ENCODE measurements at regions not wholly inside any gene's neighbourhood (a gene's known extent, or its start where the extent isn't known, plus 50 kb on each side); places are given as distances from the start of the nearest gene placed in this dataset.

DNA sequence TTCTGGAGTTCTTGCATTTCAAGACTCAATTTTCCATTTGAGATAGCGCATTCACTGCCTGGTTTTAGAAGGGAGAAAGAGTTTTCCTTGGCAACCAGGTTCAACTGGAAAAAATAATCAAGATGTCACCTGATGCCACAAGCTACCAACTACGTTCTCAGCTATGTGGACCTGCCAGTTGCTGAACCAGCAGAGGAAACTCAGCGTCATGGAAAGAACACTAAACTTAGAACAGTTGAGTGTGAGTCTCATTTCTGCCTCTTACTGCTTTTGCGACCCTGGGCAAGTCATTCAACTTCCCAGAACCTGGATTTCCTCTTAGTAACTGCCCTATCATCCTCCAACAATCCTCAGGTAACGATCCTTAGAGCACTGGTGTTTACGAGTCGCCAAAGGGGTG is 373.0 kb upstream of the ESRRG start:
- Mint-ChIP-seq H3K27me3 (peaks cover 1 to 6% of the 10 kb centered on the region in 2 donors), H3K9me3 (peaks cover 14% of the 10 kb centered on the region), H3K27ac (no peak overlapping the region), H3K4me1 (ENCODE audit: low read depth in 2 of 2) (no peaks in the 10 kb centered on the region), H3K4me3 (no peak overlapping the region), H3K36me3 (peaks cover 4% of the 10 kb centered on the region)
- DNase-seq (ENCODE audit: low spot score) = no peak
- ATAC-seq = no peak

- DNase-seq (ENCODE audit: low spot score) = no peak
- no peak for ATAC-seq
- Mint-ChIP-seq H3K36me3 (peaks cover 4% of the 10 kb centered on the region), H3K4me3 (no peak overlapping the region), H3K27me3 (peaks cover 12% of the 10 kb centered on the region in 2 donors), H3K9me3 (peaks cover 14% of the 10 kb centered on the region), H3K4me1 (ENCODE audit: low read depth in 2 of 2) (no peaks in the 10 kb centered on the region), H3K27ac (no peak overlapping the region)
These were observed 371.9 kb upstream of the ESRRG start for GRCh38 chr1:217095050-217095622.

- Mint-ChIP-seq H3K27ac (no peak overlapping the region), H3K27me3 (peaks cover 14 to 16% of the 10 kb centered on the region in 2 donors), H3K9me3 (peaks cover 10% of the 10 kb centered on the region), H3K36me3 (peaks cover 4% of the 10 kb centered on the region), H3K4me1 (ENCODE audit: low read depth in 2 of 2) (no peaks in the 10 kb centered on the region), H3K4me3 (no peak overlapping the region)
- no peak for DNase-seq (ENCODE audit: low spot score)
- ATAC-seq = no peak
These were observed 368.3 kb upstream of the ESRRG start for GRCh38 chr1:217091561-217091960.

- Mint-ChIP-seq H3K27ac (no peak overlapping the region), H3K4me1 (ENCODE audit: low read depth in 2 of 2) (no peaks in the 10 kb centered on the region), H3K36me3 (peaks cover 4% of the 10 kb centered on the region), H3K4me3 (no peak overlapping the region), H3K9me3 (peaks cover 10% of the 10 kb centered on the region), H3K27me3 (peaks cover 14 to 16% of the 10 kb centered on the region in 2 donors)
- no peak for ATAC-seq
- no peak for DNase-seq (ENCODE audit: low spot score)
These were observed 367.1 kb upstream of the ESRRG start for GRCh38 chr1:217090060-217090911.

DNA sequence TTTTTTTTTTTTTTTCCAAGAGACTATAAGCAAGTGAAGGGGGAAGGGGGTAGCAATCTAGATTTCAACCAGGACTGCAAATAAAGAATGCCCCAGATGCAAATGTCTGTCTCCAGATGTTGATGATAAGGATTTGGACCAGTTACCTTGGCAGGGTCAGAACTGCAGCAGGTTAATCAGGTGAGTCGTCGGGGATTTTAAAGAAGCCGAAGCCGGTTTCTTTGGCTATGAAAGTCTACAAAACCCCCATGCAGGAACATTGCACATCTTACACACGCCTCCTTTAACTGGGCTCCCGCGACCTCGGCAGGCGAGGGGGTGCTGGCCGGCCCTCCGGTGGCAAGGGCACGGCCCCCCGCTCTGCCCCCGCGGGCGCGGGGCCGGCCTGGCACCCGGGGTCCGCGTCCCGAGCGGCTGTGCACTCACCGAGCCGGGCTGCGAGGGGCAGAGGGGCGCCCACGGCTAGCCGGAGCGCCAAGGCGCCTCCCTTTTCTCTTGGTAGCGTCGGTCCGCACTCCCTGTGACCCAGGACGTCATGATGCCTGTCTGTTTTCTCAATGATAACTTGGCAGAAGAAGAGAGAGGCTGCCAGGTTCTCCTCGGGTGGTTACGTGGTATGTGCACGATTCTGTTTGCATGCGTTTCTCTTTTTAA is 366.3 kb upstream of the ESRRG start:
- H3K36me3 Mint-ChIP-seq = peaks cover 4% of the 10 kb centered on the region

GRCh38 chr1:217088521-217089284 is 365.5 kb upstream of the ESRRG start:
- Mint-ChIP-seq H3K9me3 (peaks cover 5% of the 10 kb centered on the region), H3K27ac (no peak overlapping the region), H3K4me3 (no peak overlapping the region), H3K36me3 (peaks cover 4% of the 10 kb centered on the region), H3K27me3 (peaks cover 14 to 16% of the 10 kb centered on the region in 2 donors), H3K4me1 (ENCODE audit: low read depth in 2 of 2) (no peaks in the 10 kb centered on the region)
- no peak for DNase-seq (ENCODE audit: low spot score)
- ATAC-seq = no peak

More for the DNA sequence above, 366.3 kb upstream of the ESRRG start:
- DNase-seq (ENCODE audit: low spot score) (no peak), ATAC-seq (no peak)
- Mint-ChIP-seq H3K4me1 (ENCODE audit: low read depth in 2 of 2) (no peaks in the 10 kb centered on the region), H3K27ac (no peak overlapping the region), H3K4me3 (no peak overlapping the region), H3K9me3 (peaks cover 10% of the 10 kb centered on the region), H3K27me3 (peaks cover 14 to 16% of the 10 kb centered on the region in 2 donors)

- peaks cover 14 to 16% of the 10 kb centered on the region in 2 donors for H3K27me3 Mint-ChIP-seq
- ATAC-seq = no peak
- peaks cover 4% of the 10 kb centered on the region for H3K36me3 Mint-ChIP-seq
- peaks cover 5% of the 10 kb centered on the region for H3K9me3 Mint-ChIP-seq
- no peaks in the 10 kb centered on the region for H3K4me1 Mint-ChIP-seq (ENCODE audit: low read depth in 2 of 2)
- H3K27ac Mint-ChIP-seq = no peak overlapping the region
- DNase-seq (ENCODE audit: low spot score) = no peak
- no peak overlapping the region for H3K4me3 Mint-ChIP-seq
These were observed 364.8 kb upstream of the ESRRG start for GRCh38 chr1:217088011-217088410.

- H3K27ac Mint-ChIP-seq = no peak overlapping the region
- peaks cover 5% of the 10 kb centered on the region for H3K9me3 Mint-ChIP-seq
- no peaks in the 10 kb centered on the region for H3K4me1 Mint-ChIP-seq (ENCODE audit: low read depth in 2 of 2)
- DNase-seq (ENCODE audit: low spot score) (no peak), ATAC-seq (no peak)
- H3K27me3 Mint-ChIP-seq = no peaks in the 10 kb centered on the region
- no peaks in the 10 kb centered on the region for H3K36me3 Mint-ChIP-seq
- no peak overlapping the region for H3K4me3 Mint-ChIP-seq
These were observed 356.4 kb upstream of the ESRRG start for GRCh38 chr1:217079584-217079983.

DNA sequence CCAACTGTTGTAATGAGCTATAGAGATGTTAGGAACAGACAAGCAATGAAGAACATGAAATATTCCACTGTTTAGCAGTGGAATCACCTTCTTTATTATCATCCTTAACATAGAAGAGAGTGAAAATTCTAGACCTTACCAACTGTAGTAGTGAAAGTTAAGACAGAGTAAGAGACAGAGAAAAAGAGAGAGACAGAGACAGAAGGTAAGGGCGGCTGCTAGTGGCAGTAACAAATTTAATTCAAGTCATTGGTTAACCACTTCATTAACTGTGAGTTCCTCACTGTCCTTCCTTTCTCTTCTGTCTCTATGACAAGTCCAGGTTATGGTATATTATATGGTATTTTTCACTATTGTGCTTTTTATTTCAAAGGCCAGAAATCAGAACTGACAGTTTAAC is 355.7 kb upstream of the ESRRG start:
- H3K9me3 Mint-ChIP-seq = peaks cover 5% of the 10 kb centered on the region
- ATAC-seq (no peak), DNase-seq (ENCODE audit: low spot score) (no peak)
- no peak overlapping the region for H3K4me3 Mint-ChIP-seq
- no peaks in the 10 kb centered on the region for H3K27me3 Mint-ChIP-seq
- no peaks in the 10 kb centered on the region for H3K4me1 Mint-ChIP-seq (ENCODE audit: low read depth in 2 of 2)
- no peak overlapping the region for H3K27ac Mint-ChIP-seq
- no peaks in the 10 kb centered on the region for H3K36me3 Mint-ChIP-seq

DNA sequence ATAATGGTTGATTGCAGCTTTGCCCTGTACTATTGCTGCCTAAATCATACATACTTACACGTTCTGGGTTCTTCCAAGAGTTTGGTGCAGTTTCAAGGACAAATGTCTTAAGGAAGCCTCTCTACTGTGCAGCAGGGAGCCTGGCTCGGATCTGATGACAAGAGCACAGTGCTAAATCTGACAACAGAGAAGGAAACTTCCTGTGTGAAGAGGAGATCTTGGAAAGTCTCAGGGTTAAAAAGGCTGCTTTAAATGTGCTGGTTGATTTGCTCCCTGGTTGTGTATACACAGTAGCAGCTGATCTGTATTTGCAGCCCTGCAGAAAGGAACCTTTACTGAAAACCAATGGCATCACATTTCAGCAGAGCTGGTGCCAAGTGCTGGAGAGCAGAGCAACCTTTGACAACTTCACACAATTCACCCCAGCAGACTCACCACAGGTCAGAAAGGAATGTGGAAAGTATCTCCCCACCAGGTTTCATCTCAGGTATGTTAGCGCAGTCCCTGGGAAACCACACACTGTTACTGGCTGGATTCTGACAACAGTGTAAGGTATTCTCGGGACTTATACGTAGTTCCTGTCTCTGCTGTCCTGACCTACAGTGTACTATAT is 355.0 kb upstream of the ESRRG start:
- no peak for DNase-seq (ENCODE audit: low spot score)
- H3K36me3 Mint-ChIP-seq = no peaks in the 10 kb centered on the region
- peaks cover 9% of the 10 kb centered on the region for H3K9me3 Mint-ChIP-seq
- no peak overlapping the region for H3K4me3 Mint-ChIP-seq
- no peak for ATAC-seq
- H3K27me3 Mint-ChIP-seq = no peaks in the 10 kb centered on the region
- no peak overlapping the region for H3K27ac Mint-ChIP-seq
- no peaks in the 10 kb centered on the region for H3K4me1 Mint-ChIP-seq (ENCODE audit: low read depth in 2 of 2)

- ATAC-seq (no peak), DNase-seq (ENCODE audit: low spot score) (no peak)
- Mint-ChIP-seq H3K4me3 (no peak overlapping the region), H3K4me1 (ENCODE audit: low read depth in 2 of 2) (no peaks in the 10 kb centered on the region), H3K27ac (no peak overlapping the region), H3K36me3 (no peaks in the 10 kb centered on the region), H3K27me3 (no peaks in the 10 kb centered on the region), H3K9me3 (peaks cover 5% of the 10 kb centered on the region)
These were observed 354.2 kb upstream of the ESRRG start for GRCh38 chr1:217077426-217077825.

- H3K9me3 Mint-ChIP-seq = peaks cover 4% of the 10 kb centered on the region
- no peak for ATAC-seq
- no peaks in the 10 kb centered on the region for H3K36me3 Mint-ChIP-seq
- no peak for DNase-seq (ENCODE audit: low spot score)
- no peak overlapping the region for H3K27ac Mint-ChIP-seq
- no peak overlapping the region for H3K4me3 Mint-ChIP-seq
- no peaks in the 10 kb centered on the region for H3K27me3 Mint-ChIP-seq
- no peaks in the 10 kb centered on the region for H3K4me1 Mint-ChIP-seq (ENCODE audit: low read depth in 2 of 2)
These were observed 353.7 kb upstream of the ESRRG start for GRCh38 chr1:217076902-217077301.

DNA sequence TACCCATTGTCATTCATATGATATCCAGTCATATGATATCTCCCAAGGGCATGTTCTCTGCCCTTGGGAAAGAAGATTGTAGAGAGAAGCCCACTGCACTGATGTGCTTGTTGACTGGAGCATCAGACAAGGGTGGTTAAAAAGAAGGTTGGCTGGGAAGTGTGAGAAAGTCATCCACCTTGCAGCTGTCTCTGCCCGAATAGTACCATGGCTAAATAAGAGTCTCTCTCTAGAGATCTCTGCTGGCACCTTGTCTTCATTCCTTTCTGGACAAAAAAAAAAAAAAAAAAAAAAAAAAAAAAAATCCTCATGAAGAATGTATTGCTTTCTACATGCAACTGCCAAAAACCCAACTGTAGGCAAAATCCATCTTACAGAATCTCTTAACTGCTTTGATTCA is 349.7 kb upstream of the ESRRG start:
- Mint-ChIP-seq H3K27me3 (no peaks in the 10 kb centered on the region), H3K4me3 (no peak overlapping the region), H3K4me1 (ENCODE audit: low read depth in 2 of 2) (no peaks in the 10 kb centered on the region), H3K9me3 (peaks cover 13% of the 10 kb centered on the region), H3K36me3 (no peaks in the 10 kb centered on the region), H3K27ac (no peak overlapping the region)
- DNase-seq (ENCODE audit: low spot score) (no peak), ATAC-seq (no peak)

All from natural killer cell treated with Interleukin-12 subunit alpha and Interleukin-12 subunit beta and Interleukin-15 and Interleukin-18, amount 100 ng/mL, for 72 hours (primary cell).